Cardiac muscle cell (in vitro differentiated cells and primary cell): ENCODE measurements at regions not wholly inside any gene's neighbourhood (a gene's known extent, or its start where the extent isn't known, plus 50 kb on each side); places are given as distances from the start of the nearest gene placed in this dataset.

Experiments used
- DNase-seq, 2 donors: peaks; one replicate each; pipeline versions ENCODE4 v3.0.0 to v3.0.0-alpha.2; 2010 to 2017; ENCODE audit warnings: low read depth in 1 of 2, low spot score in 1 of 2
- H3K27ac ChIP-seq: fragments of 200-600 bp; sonication (generic); 2 replicates; pipeline ENCODE4 v1.5.1; 2016
- H3K27me3 ChIP-seq: fragments of 200-600 bp; sonication (generic); 2 replicates; pipeline ENCODE4 v1.6.0; 2016; ENCODE audit warnings: control low read depth
- H3K36me3 ChIP-seq: fragments of 200-600 bp; sonication (generic); 2 replicates; pipeline ENCODE4 v1.5.1; 2016; ENCODE audit warnings: control low read depth
- H3K4me1 ChIP-seq: fragments of 200-600 bp; sonication (generic); 2 replicates; pipeline ENCODE4 v1.8.1; 2017; ENCODE audit warnings: low read depth, mild to moderate bottlenecking, mixed run types
- H3K4me3 ChIP-seq: fragments of 200-600 bp; sonication (generic); 2 replicates; pipeline ENCODE4 v1.5.1; 2016; ENCODE audit warnings: mild to moderate bottlenecking
- H3K9me3 ChIP-seq: fragments of 200-600 bp; sonication (generic); 2 replicates; pipeline ENCODE4 v1.5.1; 2017; ENCODE audit warnings: low read depth, mild to moderate bottlenecking, control low read depth
- CTCF ChIP-seq: IDR thresholded peaks from 2 replicates; pipeline ENCODE4 v1.5.1; 2012; ENCODE audit warnings: low read depth, mild to moderate bottlenecking, low read length

- Histone ChIP-seq H3K4me1 (no peaks in the 10 kb centered on the region), H3K27me3 (no peaks in the 10 kb centered on the region), H3K36me3 (no peaks in the 10 kb centered on the region), H3K4me3 (no peak overlapping the region), H3K27ac (no peak overlapping the region), H3K9me3 (no peaks in the 10 kb centered on the region)
- no peak for TF ChIP-seq CTCF
- no peak for DNase-seq
These were observed 1277.3 kb downstream of the UQCRFS1 start for GRCh38 chr19:27935669-27936068.

GRCh38 chr19:27929399-27929798 is 1283.6 kb downstream of the UQCRFS1 start:
- no peak for TF ChIP-seq CTCF
- Histone ChIP-seq H3K36me3 (no peaks in the 10 kb centered on the region), H3K27me3 (no peaks in the 10 kb centered on the region)

GRCh38 chr19:27925202-27925601 is 1287.7 kb downstream of the UQCRFS1 start:
- H3K27me3 ChIP-seq, result no peaks in the 10 kb centered on the region
- H3K4me1 ChIP-seq, result no peaks in the 10 kb centered on the region
- H3K4me3 ChIP-seq, result no peak overlapping the region
- no peak overlapping the region for H3K27ac ChIP-seq
- no peak for TF ChIP-seq CTCF
- H3K36me3 ChIP-seq, result no peaks in the 10 kb centered on the region
- no peak for DNase-seq
- H3K9me3 ChIP-seq, result peaks cover 4% of the 10 kb centered on the region

More at GRCh38 chr19:27929399-27929798, 1283.6 kb downstream of the UQCRFS1 start:
- no peaks in the 10 kb centered on the region for H3K4me1 ChIP-seq
- DNase-seq, result no peak
- peaks cover 4% of the 10 kb centered on the region for H3K9me3 ChIP-seq
- no peak overlapping the region for H3K27ac ChIP-seq
- no peak overlapping the region for H3K4me3 ChIP-seq

- DNase-seq, result no peak
- H3K36me3 ChIP-seq, result no peaks in the 10 kb centered on the region
- no peak overlapping the region for H3K27ac ChIP-seq
- H3K9me3 ChIP-seq, result peaks cover 4% of the 10 kb centered on the region
- H3K27me3 ChIP-seq, result no peaks in the 10 kb centered on the region
- TF ChIP-seq CTCF, result no peak
- no peaks in the 10 kb centered on the region for H3K4me1 ChIP-seq
- no peak overlapping the region for H3K4me3 ChIP-seq
These were observed 1290.0 kb downstream of the UQCRFS1 start for GRCh38 chr19:27922970-27923369.

- no peaks in the 10 kb centered on the region for H3K9me3 ChIP-seq
- TF ChIP-seq CTCF, result no peak
- H3K4me3 ChIP-seq, result no peak overlapping the region
- no peak overlapping the region for H3K27ac ChIP-seq
- no peaks in the 10 kb centered on the region for H3K4me1 ChIP-seq
- H3K36me3 ChIP-seq, result no peaks in the 10 kb centered on the region
- no peak for DNase-seq
- no peaks in the 10 kb centered on the region for H3K27me3 ChIP-seq
These were observed 1292.2 kb downstream of the UQCRFS1 start for GRCh38 chr19:27920774-27921173.

GRCh38 chr19:27918818-27919217 is 1294.1 kb downstream of the UQCRFS1 start:
- TF ChIP-seq CTCF, result no peak
- H3K9me3 ChIP-seq, result no peaks in the 10 kb centered on the region
- H3K4me3 ChIP-seq, result no peak overlapping the region
- H3K27ac ChIP-seq, result no peak overlapping the region
- no peak for DNase-seq
- H3K4me1 ChIP-seq, result no peaks in the 10 kb centered on the region
- no peaks in the 10 kb centered on the region for H3K36me3 ChIP-seq
- H3K27me3 ChIP-seq, result no peaks in the 10 kb centered on the region
